ENCODE measurements at regions not wholly inside any gene's neighbourhood (a gene's known extent, or its start where the extent isn't known, plus 50 kb on each side); places are given as distances from the start of the nearest gene placed in this dataset.

DNA sequence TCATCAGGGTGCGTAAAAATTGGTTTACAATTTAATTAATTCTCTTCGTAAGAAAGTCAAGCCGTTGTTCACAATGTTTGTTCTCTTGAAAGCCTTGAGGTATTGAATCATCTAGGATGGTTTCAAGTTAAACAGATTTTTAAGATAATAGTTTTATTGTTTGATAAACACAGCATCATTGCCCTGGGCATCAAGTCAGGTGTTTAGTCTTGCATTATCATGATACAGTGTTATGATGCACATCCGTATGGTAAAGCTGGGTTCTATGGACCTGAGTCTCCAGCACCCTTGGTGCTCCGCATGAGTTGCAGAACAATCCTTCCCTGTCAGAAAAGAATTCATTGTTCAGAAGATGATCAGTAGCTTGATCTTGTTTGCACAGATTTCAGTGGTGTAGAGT lies 359.5 kb downstream of the LMO4 start:
- intact Hi-C loops (cut with DNase I), result no loop called here
- DNase-seq (ENCODE audit: low spot score), result no peak

GRCh38 chr1:87689487-87689886 lies 360.8 kb downstream of the LMO4 start:
- intact Hi-C loops (cut with DNase I), result no loop called here
- DNase-seq (ENCODE audit: low spot score), result no peak

GRCh38 chr1:87696483-87696882 lies 367.8 kb downstream of the LMO4 start:
- intact Hi-C loops (cut with DNase I), result no loop called here
- DNase-seq (ENCODE audit: low spot score), result no peak

- no peak for DNase-seq (ENCODE audit: low spot score)
- intact Hi-C loops (cut with DNase I), result no loop called here
These were observed 373.8 kb downstream of the LMO4 start for GRCh38 chr1:87702455-87702854.

DNA sequence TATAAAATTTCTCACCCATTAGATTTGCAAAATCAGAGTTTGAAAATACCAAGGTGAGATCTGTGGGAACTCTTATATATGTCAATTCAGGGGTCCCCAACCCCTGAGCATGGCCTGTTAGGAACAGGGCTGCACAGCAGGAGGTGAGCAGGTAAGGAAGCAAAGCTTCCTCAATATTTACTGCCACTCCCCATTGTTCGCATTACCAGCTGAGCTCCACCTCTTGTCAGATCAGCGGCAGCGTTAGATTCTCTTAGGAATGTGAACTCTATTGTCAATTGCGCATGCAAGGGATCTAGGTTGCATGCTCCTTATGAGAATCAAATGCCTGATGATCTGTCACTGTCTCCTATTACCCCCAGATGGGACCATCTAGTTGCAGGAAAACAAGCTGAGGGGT lies 376.6 kb downstream of the LMO4 start:
- intact Hi-C loops (cut with DNase I), result no loop called here
- no peak for DNase-seq (ENCODE audit: low spot score)

DNA sequence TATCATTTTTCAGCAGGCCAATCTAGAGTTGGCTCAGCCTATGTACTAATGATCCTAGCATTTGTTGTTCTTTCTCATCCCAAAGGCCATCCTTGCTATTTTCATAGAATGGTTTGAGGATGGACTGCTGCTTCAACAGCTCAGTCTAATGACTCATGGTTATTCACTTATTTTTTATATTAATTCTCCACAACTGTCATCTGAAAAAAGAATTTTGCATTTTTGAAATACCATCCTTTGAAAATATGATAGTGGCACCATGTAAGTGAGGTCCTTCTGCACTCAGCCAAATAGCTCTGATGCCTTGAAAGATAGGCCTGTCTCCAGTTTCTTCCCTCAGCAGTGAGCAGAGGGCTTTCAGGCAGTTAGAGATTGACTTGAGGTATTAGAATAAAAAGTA lies 377.5 kb downstream of the LMO4 start:
- DNase-seq (ENCODE audit: low spot score), result no peak
- intact Hi-C loops (cut with DNase I), result no loop called here

GRCh38 chr1:87706779-87707228 lies 378.1 kb downstream of the LMO4 start:
- DNase-seq (ENCODE audit: low spot score), result no peak
- intact Hi-C loops (cut with DNase I), result no loop called here

- intact Hi-C loops (cut with DNase I), result no loop called here
These were observed 378.7 kb downstream of the LMO4 start for GRCh38 chr1:87707411-87707810.

GRCh38 chr1:87712261-87713010 lies 383.8 kb downstream of the LMO4 start:
- no peak for DNase-seq (ENCODE audit: low spot score)
- intact Hi-C loops (cut with DNase I), result no loop called here

More at GRCh38 chr1:87707411-87707810, 378.7 kb downstream of the LMO4 start:
- DNase-seq (ENCODE audit: low spot score), result no peak

- intact Hi-C loops (cut with DNase I), result no loop called here
- DNase-seq (ENCODE audit: low spot score), result no peak
These were observed 385.6 kb downstream of the LMO4 start for GRCh38 chr1:87714278-87714677.

DNA sequence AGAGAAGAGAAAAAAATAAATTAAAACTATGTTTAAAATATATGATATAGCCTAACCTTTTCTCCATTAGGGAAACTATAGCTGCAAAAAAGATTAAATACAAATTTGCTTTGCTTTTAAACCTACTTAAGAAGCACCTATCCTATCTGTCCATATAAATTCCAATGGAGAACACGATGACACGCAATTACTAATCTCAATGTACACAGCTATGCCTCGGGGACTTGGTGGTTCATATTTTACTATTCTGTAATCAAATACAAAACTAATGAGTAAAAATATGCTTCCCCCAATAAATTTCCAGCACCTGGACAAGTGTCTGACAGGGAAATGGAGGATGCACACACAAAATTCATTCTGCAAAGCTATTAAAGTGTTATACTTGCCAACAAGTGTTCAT lies 386.4 kb downstream of the LMO4 start:
- no peak for DNase-seq (ENCODE audit: low spot score)
- intact Hi-C loops (cut with DNase I), result no loop called here

GRCh38 chr1:87715471-87715870 lies 386.8 kb downstream of the LMO4 start:
- intact Hi-C loops (cut with DNase I), result no loop called here

GRCh38 chr1:87717157-87717670 lies 388.5 kb downstream of the LMO4 start:
- intact Hi-C loops (cut with DNase I), result no loop called here

More at GRCh38 chr1:87715471-87715870, 386.8 kb downstream of the LMO4 start:
- no peak for DNase-seq (ENCODE audit: low spot score)

GRCh38 chr1:87718241-87718950 lies 389.7 kb downstream of the LMO4 start:
- DNase-seq (ENCODE audit: low spot score), result no peak
- intact Hi-C loops (cut with DNase I), result no loop called here

More at GRCh38 chr1:87717157-87717670, 388.5 kb downstream of the LMO4 start:
- no peak for DNase-seq (ENCODE audit: low spot score)

DNA sequence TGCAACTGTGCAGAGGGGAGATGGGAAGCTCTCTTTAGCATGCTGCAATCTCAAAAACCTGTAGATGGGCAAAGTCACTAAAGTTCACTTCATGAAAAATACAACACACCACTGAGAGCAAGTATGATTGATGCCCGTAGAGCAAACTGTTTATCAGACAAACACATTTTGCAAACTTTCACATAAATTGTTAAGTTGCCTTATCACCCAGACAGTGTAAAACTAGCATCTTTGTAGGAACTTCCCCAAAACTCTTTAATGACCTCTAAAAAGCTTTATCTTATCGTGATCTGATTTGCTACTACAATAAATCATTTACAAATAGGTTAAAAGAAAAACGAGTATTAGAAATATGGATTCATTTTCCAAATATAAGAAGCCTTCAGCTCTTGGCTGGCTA lies 391.0 kb downstream of the LMO4 start:
- intact Hi-C loops (cut with DNase I), result no loop called here
- no peak for DNase-seq (ENCODE audit: low spot score)

GRCh38 chr1:87720561-87720960 lies 391.9 kb downstream of the LMO4 start:
- no peak for DNase-seq (ENCODE audit: low spot score)
- intact Hi-C loops (cut with DNase I), result no loop called here

DNA sequence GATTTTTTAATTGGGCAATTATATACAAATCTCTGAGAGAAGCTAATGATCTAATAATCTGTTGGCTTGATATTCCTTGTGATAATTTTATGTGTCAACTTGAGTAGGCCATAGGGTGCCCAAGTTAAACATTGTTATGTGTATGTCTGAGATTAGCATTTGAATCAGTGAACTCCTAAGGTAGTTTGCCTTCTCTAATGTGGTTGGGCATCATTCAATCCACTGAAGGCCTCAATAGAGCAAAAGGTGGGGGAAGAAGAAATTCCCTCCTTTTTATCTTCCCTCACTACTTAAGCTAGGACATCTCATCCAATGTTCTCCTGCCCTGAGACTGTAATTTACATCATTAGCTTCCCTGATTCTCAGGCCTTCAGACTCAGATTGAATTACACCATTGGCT lies 394.5 kb downstream of the LMO4 start:
- no peak for DNase-seq (ENCODE audit: low spot score)
- intact Hi-C loops (cut with DNase I), result no loop called here

DNA sequence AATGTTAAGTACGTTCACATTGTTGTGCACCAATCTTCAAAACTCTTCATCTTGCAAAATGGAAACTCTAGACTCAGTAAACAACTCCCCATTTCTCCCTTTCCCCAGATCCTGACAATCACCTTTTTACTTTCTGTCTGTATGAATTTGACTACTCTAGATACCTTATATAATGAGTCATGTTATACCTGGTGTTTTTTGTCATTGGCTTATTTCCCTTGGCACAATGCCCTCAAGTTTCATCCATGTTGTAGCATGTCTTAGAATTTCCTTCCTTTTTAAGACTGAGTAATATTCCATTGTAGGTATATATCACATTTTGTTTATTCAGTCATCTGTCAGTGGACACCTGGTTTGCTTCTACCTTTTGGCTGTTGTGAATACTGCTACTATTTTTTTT lies 399.5 kb downstream of the LMO4 start:
- intact Hi-C loops (cut with DNase I), result no loop called here
- DNase-seq (ENCODE audit: low spot score), result no peak

DNA sequence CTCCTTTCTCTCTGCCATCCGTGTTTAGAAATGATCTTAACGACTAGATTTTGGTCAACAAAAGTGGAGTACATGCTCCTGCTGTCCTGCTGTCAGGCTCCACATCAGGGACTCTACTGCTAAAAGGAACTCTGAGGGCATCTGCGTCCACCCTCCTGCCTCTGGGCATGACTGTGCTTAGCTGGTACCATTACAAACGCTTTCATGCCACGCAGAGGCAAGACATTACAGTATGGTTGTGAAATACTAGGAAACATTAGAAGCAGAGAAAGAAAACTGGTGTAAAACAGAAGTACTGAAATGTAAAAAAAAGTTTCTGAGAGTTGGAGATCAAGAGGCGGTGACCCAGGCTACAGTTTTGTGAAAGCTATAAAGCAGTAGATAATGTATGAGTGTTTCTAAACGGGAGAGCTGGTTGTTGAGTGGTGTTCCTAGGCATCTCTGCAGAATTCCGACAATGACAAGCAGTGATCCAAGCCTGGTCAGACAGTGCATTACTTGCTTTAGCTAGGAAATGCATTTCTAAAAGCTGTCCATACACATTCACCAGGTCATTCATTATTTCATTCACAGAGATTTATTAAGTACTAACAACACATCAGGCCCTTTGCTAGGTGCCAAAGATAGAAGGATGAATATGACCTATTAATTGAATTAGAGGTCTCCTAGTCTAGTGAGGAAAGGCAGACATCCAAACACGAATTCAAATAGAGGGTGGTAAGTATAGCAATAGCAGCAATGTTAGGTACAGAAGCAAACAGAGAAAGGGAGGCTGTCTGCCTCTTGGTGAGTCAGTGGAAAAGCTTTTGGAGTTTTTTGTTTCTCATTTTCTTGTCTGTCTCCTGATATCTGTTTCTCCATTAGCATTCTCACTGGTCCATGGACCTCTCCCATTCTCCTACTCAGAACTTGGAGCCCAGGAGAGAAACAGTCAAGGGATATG lies 401.9 kb downstream of the LMO4 start:
- intact Hi-C loops (cut with DNase I), result no loop called here
- DNase-seq (ENCODE audit: low spot score), result no peak

- intact Hi-C loops (cut with DNase I), result no loop called here
These were observed 404.7 kb downstream of the LMO4 start for GRCh38 chr1:87733386-87733785.

More at GRCh38 chr1:87733386-87733785, 404.7 kb downstream of the LMO4 start:
- DNase-seq (ENCODE audit: low spot score), result no peak
